ENCODE measurements at regions not wholly inside any gene's neighbourhood (a gene's known extent, or its start where the extent isn't known, plus 50 kb on each side); places are given as distances from the start of the nearest gene placed in this dataset.
"Not testable (repeated sequence)": the region's sequence is repeated elsewhere in the genome, so short reads cannot be mapped to it uniquely, and the experiment has no call there.

DNA sequence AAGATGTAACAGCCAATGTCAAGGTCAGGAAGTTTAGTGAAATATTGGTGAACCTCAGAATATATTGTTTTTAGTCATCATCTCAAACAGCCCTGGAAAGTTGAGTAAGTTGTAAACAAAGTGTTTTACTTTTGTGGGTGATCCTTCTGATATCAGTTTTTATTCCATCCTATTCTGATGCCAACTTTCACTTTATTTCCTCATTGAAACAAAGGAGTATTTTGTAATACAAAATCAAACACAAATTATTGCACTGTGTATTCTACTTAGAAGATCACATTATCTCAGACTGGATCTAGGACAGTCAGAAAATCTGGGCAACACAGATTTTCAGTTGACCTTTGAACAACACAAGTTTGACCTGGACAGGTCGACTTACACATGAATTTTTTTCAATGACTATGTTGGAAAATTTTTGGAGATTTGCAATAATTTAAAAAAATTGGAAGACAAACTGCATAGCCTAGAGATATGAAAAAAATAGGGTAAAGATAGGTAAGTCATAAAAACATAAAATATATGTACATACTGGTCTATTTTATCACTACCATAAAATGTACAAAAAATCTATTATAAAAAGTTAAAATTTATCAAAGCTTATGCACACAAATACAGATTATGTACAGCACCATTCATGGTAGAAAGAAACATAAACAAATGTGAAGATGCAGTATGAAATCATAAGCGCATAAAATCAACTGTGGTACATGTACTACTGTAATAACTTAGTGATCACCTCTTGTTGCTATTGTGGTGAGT lies 709.1 kb upstream of the FAM241A start:
- no peaks in the 10 kb centered on the region for H3K9me3 ChIP-seq
- H3K4me1 ChIP-seq, result no peaks in the 10 kb centered on the region
- H3K27ac ChIP-seq, result no peak overlapping the region
- intact Hi-C loops (cut with DNase I), result no loop called here
- H3K4me3 ChIP-seq, result no peak overlapping the region
- WGBS (ENCODE audit: insufficient coverage, low coverage, low lambda C conversion rate, missing lambda C conversion rate), result 21% methylated on average over 2 of the region's 2 CpGs
- DNase-seq, result no peak
- no peak for TF ChIP-seq POLR2A (IDR thresholded peaks at IDR 0.05)
- TF ChIP-seq CTCF (IDR thresholded peaks at IDR 0.05), result no peak
- no peaks in the 10 kb centered on the region for H3K36me3 ChIP-seq
- no peak for ATAC-seq
- H3K27me3 ChIP-seq, result no peaks in the 10 kb centered on the region

DNA sequence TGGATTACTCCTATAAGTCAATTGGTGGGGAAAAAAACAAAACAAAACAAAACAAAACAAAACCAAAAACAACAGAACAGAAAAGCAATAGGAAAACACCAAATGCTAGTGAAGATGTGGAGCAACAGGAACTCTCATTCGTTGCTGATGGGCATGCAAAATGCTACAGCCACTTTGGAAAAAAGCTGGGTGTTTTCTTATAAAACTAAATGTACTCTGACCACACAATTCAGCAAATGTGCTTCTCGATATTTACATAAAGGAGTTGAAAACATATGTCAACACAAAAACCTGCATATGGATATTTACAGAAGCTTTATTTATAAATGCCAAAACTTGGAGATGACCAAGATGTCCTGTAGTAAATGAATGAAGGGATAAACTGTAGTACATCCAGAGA lies 703.6 kb upstream of the FAM241A start:
- no peak overlapping the region for H3K4me3 ChIP-seq
- TF ChIP-seq POLR2A (IDR thresholded peaks at IDR 0.05) (no peak), CTCF (IDR thresholded peaks at IDR 0.05) (no peak)
- no peaks in the 10 kb centered on the region for H3K9me3 ChIP-seq
- H3K27ac ChIP-seq, result no peak overlapping the region
- intact Hi-C loops (cut with DNase I), result no loop called here
- H3K36me3 ChIP-seq, result no peaks in the 10 kb centered on the region
- H3K27me3 ChIP-seq, result no peaks in the 10 kb centered on the region
- ATAC-seq (no peak), DNase-seq (no peak)
- WGBS (ENCODE audit: insufficient coverage, low coverage, low lambda C conversion rate, missing lambda C conversion rate), result 32% methylated on average over 2 of the region's 2 CpGs
- H3K4me1 ChIP-seq, result no peaks in the 10 kb centered on the region

DNA sequence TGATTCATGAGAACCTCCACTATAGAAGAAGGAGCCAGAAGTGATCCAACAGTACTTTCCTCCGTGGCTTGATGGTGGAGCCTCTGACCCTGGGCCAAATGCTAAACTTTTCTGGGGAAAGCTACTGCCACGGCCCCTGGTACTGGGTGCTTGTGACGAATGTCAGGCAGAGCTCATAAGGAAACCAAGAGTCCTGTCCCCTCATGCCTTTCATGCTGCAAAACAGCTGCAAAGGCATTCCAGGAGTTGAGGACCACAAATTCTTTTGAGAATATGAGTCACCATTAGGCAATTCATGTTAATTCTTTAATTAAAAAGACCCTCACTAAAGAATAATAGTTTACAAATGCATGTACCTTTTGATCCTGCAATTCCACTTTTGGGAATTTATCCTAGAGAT lies 700.4 kb upstream of the FAM241A start:
- H3K27ac ChIP-seq; H3K27me3 ChIP-seq; intact Hi-C loops (cut with DNase I); H3K4me1 ChIP-seq; ATAC-seq; H3K4me3 ChIP-seq; H3K9me3 ChIP-seq; H3K36me3 ChIP-seq; DNase-seq: not testable (repeated sequence)
- 20% methylated on average over 2 of the region's 3 CpGs for WGBS (ENCODE audit: insufficient coverage, low coverage, low lambda C conversion rate, missing lambda C conversion rate)

GRCh38 chr4:111449657-111450056 lies 695.6 kb upstream of the FAM241A start:
- Histone ChIP-seq H3K27me3 (no peaks in the 10 kb centered on the region), H3K36me3 (no peaks in the 10 kb centered on the region), H3K9me3 (no peaks in the 10 kb centered on the region), H3K4me1 (no peaks in the 10 kb centered on the region), H3K27ac (no peak overlapping the region), H3K4me3 (no peak overlapping the region)
- 38% methylated on average over 1 of the region's 1 CpG for WGBS (ENCODE audit: insufficient coverage, low coverage, low lambda C conversion rate, missing lambda C conversion rate)
- ATAC-seq (no peak), DNase-seq (no peak)
- intact Hi-C loops (cut with DNase I), result no loop called here
- TF ChIP-seq CTCF (IDR thresholded peaks at IDR 0.05) (no peak), POLR2A (IDR thresholded peaks at IDR 0.05) (no peak)

DNA sequence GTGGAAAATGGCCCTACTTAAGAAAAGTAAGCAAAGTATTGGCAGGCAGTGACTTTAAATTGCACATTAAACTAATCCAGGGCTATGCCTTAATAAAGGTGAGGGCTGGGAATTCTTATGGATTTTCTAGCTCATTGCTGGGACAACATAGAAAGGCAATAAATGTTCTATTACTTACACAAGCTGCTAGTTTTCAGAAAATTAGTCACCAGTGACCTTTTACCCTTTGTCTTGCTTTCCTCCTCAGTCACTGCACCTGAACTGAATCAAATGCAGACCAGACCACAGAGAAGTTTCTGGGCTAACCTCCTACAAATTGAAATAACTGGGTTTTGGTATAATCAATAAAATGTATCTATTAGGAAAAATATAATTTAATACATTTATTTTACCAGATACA lies 694.4 kb upstream of the FAM241A start:
- no peak for TF ChIP-seq POLR2A (IDR thresholded peaks at IDR 0.05)
- TF ChIP-seq CTCF (IDR thresholded peaks at IDR 0.05), result no peak
- Histone ChIP-seq H3K4me3 (no peak overlapping the region), H3K27me3 (no peaks in the 10 kb centered on the region), H3K36me3 (no peaks in the 10 kb centered on the region), H3K9me3 (no peaks in the 10 kb centered on the region), H3K27ac (no peak overlapping the region), H3K4me1 (no peaks in the 10 kb centered on the region)
- ATAC-seq (no peak), DNase-seq (no peak)
- intact Hi-C loops (cut with DNase I), result no loop called here

All from right lobe of liver (tissue), 6 donors.